ENCODE measurements at regions not wholly inside any gene's neighbourhood (a gene's known extent, or its start where the extent isn't known, plus 50 kb on each side); places are given as distances from the start of the nearest gene placed in this dataset.
"Not testable (repeated sequence)": the region's sequence is repeated elsewhere in the genome, so short reads cannot be mapped to it uniquely, and the experiment has no call there.

GRCh38 chr16:8047736-8048135, 542.6 kb downstream of the TMEM114 start:
- no peak for DNase-seq

GRCh38 chr16:8044796-8045195, 545.5 kb downstream of the TMEM114 start:
- DNase-seq = no peak

- no peak for DNase-seq
Measured at GRCh38 chr16:8032406-8032805, 557.9 kb downstream of the TMEM114 start.

- DNase-seq = not testable (repeated sequence)
Measured at GRCh38 chr16:8030004-8030403, 560.3 kb downstream of the TMEM114 start.

GRCh38 chr16:8026450-8026849, 563.9 kb downstream of the TMEM114 start:
- no peak for DNase-seq

GRCh38 chr16:8023326-8023725, 567.0 kb downstream of the TMEM114 start:
- DNase-seq = no peak

GRCh38 chr16:8005096-8005860, 585.0 kb downstream of the TMEM114 start:
- no peak for DNase-seq

- DNase-seq = no peak
Measured at GRCh38 chr16:7998789-7999453, 591.4 kb downstream of the TMEM114 start.

GRCh38 chr16:7997966-7998365, 592.3 kb downstream of the TMEM114 start:
- DNase-seq = no peak

- DNase-seq = no peak
Measured at GRCh38 chr16:7992616-7993015, 597.7 kb downstream of the TMEM114 start.

- DNase-seq = no peak
Measured at GRCh38 chr16:7990626-7991260, 599.6 kb downstream of the TMEM114 start.

GRCh38 chr16:7983676-7984075, 606.6 kb downstream of the TMEM114 start:
- DNase-seq = no peak

- no peak for DNase-seq
Measured at GRCh38 chr16:7980133-7980483, 610.2 kb downstream of the TMEM114 start.

- no peak for DNase-seq
Measured at GRCh38 chr16:7979448-7980132, 610.7 kb downstream of the TMEM114 start.

- DNase-seq = no peak
Measured at GRCh38 chr16:7976563-7976962, 613.7 kb downstream of the TMEM114 start.

- DNase-seq = no peak
Measured at GRCh38 chr16:7976125-7976524, 614.2 kb downstream of the TMEM114 start.

- no peak for DNase-seq
Measured at GRCh38 chr16:7967996-7968509, 622.3 kb downstream of the TMEM114 start.

- DNase-seq = no peak
Measured at GRCh38 chr16:7964744-7965143, 625.6 kb downstream of the TMEM114 start.

- DNase-seq = no peak
Measured at GRCh38 chr16:7964167-7964566, 626.1 kb downstream of the TMEM114 start.

GRCh38 chr16:7962091-7962879, 628.0 kb downstream of the TMEM114 start:
- no peak for DNase-seq

- no peak for DNase-seq
Measured at GRCh38 chr16:7957151-7957550, 624.5 kb downstream of the RBFOX1 start.

- DNase-seq = no peak
Measured at GRCh38 chr16:7953360-7953759, 620.7 kb downstream of the RBFOX1 start.
